ENCODE measurements at regions not wholly inside any gene's neighbourhood (a gene's known extent, or its start where the extent isn't known, plus 50 kb on each side); places are given as distances from the start of the nearest gene placed in this dataset.

- no peak for TF ChIP-seq CTCF (IDR thresholded peaks at IDR 0.05; ENCODE audit: low read depth, low read length)
- Histone ChIP-seq H3K9me3 (no peaks in the 10 kb centered on the region), H3K4me3 (ENCODE audit: low read depth, low read length) (no peak overlapping the region), H3K27me3 (no peaks in the 10 kb centered on the region), H3K36me3 (no peaks in the 10 kb centered on the region), H3K4me1 (no peaks in the 10 kb centered on the region)
- DNase-seq, result no peak
Measured at GRCh38 chr1:238753252-238753651, 633.1 kb upstream of the CHRM3 start.

DNA sequence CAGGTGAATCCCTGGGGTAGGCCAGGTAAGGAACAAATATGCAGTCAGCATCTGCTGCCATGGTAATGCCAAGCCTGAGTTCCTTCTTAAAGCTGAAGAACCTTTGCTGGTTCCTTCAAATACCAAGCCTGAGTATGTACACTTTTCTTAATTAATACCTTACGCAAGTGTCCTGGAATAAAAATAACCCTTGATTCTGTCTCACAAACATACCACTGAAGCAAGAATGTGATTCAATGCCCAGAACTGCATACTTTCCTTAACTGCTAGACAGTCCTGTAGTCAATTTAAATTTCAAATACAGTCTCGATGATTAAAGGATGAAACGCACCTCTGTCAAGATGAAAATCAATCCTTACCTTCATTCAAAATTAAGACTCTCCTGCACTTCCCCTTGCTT lies 634.0 kb upstream of the CHRM3 start:
- Histone ChIP-seq H3K36me3 (no peaks in the 10 kb centered on the region), H3K4me1 (no peaks in the 10 kb centered on the region), H3K27me3 (no peaks in the 10 kb centered on the region), H3K9me3 (no peaks in the 10 kb centered on the region), H3K4me3 (ENCODE audit: low read depth, low read length) (no peak overlapping the region)
- DNase-seq, result no peak
- no peak for TF ChIP-seq CTCF (IDR thresholded peaks at IDR 0.05; ENCODE audit: low read depth, low read length)

GRCh38 chr1:238745069-238745468 lies 641.3 kb upstream of the CHRM3 start:
- no peak for DNase-seq
- H3K9me3 ChIP-seq, result no peaks in the 10 kb centered on the region
- H3K36me3 ChIP-seq, result no peaks in the 10 kb centered on the region
- TF ChIP-seq CTCF (IDR thresholded peaks at IDR 0.05; ENCODE audit: low read depth, low read length), result no peak
- no peaks in the 10 kb centered on the region for H3K4me1 ChIP-seq
- no peak overlapping the region for H3K4me3 ChIP-seq (ENCODE audit: low read depth, low read length)
- no peaks in the 10 kb centered on the region for H3K27me3 ChIP-seq

GRCh38 chr1:238738892-238739291 lies 647.5 kb upstream of the CHRM3 start:
- TF ChIP-seq CTCF (IDR thresholded peaks at IDR 0.05; ENCODE audit: low read depth, low read length), result no peak
- no peaks in the 10 kb centered on the region for H3K9me3 ChIP-seq
- no peaks in the 10 kb centered on the region for H3K36me3 ChIP-seq
- no peak for DNase-seq
- no peaks in the 10 kb centered on the region for H3K27me3 ChIP-seq
- no peak overlapping the region for H3K4me3 ChIP-seq (ENCODE audit: low read depth, low read length)
- no peaks in the 10 kb centered on the region for H3K4me1 ChIP-seq

GRCh38 chr1:238727670-238728069 lies 658.7 kb upstream of the CHRM3 start:
- H3K9me3 ChIP-seq, result no peaks in the 10 kb centered on the region
- DNase-seq, result no peak
- H3K27me3 ChIP-seq, result no peaks in the 10 kb centered on the region
- no peaks in the 10 kb centered on the region for H3K36me3 ChIP-seq
- no peak overlapping the region for H3K4me3 ChIP-seq (ENCODE audit: low read depth, low read length)
- H3K4me1 ChIP-seq, result no peaks in the 10 kb centered on the region
- TF ChIP-seq CTCF (IDR thresholded peaks at IDR 0.05; ENCODE audit: low read depth, low read length), result no peak

DNA sequence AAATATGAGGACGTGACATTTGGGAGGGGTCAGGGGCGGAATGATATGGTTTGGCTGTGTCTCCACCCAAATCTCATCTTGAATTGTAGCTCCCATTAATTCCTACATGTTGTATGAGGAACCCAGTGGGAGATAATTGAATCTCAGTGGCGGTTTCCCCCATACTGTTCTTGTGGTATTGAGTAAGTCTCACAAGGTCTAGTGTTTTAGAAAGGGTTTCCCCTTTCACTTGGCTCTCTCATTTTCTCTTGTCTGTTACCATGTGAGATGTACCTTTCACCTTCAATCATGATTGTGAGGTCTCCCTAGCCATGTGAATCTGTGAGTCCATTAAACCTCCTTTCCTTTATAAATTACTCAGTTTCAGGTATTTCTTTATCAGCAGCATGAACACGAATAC lies 663.6 kb upstream of the CHRM3 start:
- Histone ChIP-seq H3K4me1 (no peaks in the 10 kb centered on the region), H3K36me3 (no peaks in the 10 kb centered on the region), H3K4me3 (ENCODE audit: low read depth, low read length) (no peak overlapping the region), H3K9me3 (no peaks in the 10 kb centered on the region), H3K27me3 (no peaks in the 10 kb centered on the region)
- no peak for TF ChIP-seq CTCF (IDR thresholded peaks at IDR 0.05; ENCODE audit: low read depth, low read length)
- DNase-seq, result no peak

Measured in BE2C (cell line).